ENCODE measurements at regions not wholly inside any gene's neighbourhood (a gene's known extent, or its start where the extent isn't known, plus 50 kb on each side); places are given as distances from the start of the nearest gene placed in this dataset.

DNA sequence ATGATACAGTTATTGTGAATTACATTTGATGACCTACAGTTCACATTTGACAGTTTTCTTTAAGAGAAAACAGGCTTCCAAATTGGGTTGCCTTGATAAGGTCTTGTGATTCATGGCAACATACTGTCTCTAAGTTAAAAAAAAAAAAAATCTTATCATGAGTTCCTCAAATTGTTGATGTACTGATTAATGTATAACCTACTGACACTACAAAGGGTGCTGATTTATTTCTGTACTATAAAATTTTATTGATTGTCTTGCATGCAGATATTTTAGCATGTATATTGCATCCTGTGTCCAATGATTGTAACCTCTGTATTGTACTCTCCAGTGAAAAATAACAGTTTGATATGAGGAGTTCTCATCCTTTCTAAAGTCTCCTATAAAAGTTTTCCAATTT, 197.3 kb upstream of the IVNS1ABP start:
- TF ChIP-seq, protein P1, sequence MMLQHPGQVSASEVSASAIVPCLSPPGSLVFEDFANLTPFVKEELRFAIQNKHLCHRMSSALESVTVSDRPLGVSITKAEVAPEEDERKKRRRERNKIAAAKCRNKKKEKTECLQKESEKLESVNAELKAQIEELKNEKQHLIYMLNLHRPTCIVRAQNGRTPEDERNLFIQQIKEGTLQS (CRISPR knock-in tag; IDR thresholded peaks at IDR 0.05) = no peak
- no peak for TF ChIP-seq ZSCAN31 (CRISPR knock-in tag; IDR thresholded peaks at IDR 0.05; ENCODE audit: low read depth)
- TF ChIP-seq, protein P2, sequence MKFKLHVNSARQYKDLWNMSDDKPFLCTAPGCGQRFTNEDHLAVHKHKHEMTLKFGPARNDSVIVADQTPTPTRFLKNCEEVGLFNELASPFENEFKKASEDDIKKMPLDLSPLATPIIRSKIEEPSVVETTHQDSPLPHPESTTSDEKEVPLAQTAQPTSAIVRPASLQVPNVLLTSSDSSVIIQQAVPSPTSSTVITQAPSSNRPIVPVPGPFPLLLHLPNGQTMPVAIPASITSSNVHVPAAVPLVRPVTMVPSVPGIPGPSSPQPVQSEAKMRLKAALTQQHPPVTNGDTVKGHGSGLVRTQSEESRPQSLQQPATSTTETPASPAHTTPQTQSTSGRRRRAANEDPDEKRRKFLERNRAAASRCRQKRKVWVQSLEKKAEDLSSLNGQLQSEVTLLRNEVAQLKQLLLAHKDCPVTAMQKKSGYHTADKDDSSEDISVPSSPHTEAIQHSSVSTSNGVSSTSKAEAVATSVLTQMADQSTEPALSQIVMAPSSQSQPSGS (CRISPR knock-in tag; IDR thresholded peaks at IDR 0.05) = no peak
- TF ChIP-seq NCOA2 (CRISPR knock-in tag; IDR thresholded peaks at IDR 0.05) = no peak
- no peak for TF ChIP-seq CEBPB (IDR thresholded peaks at IDR 0.05; ENCODE audit: borderline replicate concordance, low read depth, low read length)
- no peak for TF ChIP-seq NR2F2 (IDR thresholded peaks at IDR 0.05; ENCODE audit: borderline replicate concordance, low read depth)
- TF ChIP-seq HDAC2 (CRISPR knock-in tag; IDR thresholded peaks at IDR 0.05) = no peak
- TF ChIP-seq XRCC5 (optimal IDR thresholded peaks at IDR 0.05; ENCODE audit: low read length) = no peak
- TF ChIP-seq TAF1 (CRISPR knock-in tag; IDR thresholded peaks at IDR 0.05) = no peak
- TF ChIP-seq, protein P3, sequence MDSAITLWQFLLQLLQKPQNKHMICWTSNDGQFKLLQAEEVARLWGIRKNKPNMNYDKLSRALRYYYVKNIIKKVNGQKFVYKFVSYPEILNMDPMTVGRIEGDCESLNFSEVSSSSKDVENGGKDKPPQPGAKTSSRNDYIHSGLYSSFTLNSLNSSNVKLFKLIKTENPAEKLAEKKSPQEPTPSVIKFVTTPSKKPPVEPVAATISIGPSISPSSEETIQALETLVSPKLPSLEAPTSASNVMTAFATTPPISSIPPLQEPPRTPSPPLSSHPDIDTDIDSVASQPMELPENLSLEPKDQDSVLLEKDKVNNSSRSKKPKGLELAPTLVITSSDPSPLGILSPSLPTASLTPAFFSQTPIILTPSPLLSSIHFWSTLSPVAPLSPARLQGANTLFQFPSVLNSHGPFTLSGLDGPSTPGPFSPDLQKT (CRISPR knock-in tag; IDR thresholded peaks at IDR 0.05; ENCODE audit: borderline replicate concordance) = no peak
- TF ChIP-seq RFX5 (IDR thresholded peaks at IDR 0.05; ENCODE audit: low read depth, low read length) = no peak
